Kidney epithelial cell (primary cell): ENCODE measurements at regions not wholly inside any gene's neighbourhood (a gene's known extent, or its start where the extent isn't known, plus 50 kb on each side); places are given as distances from the start of the nearest gene placed in this dataset.
"Not testable (repeated sequence)": the region's sequence is repeated elsewhere in the genome, so short reads cannot be mapped to it uniquely, and the experiment has no call there.

Experiments
- DNase-seq: peaks from one replicate; pipeline ENCODE4 v3.0.0-alpha.2; 2010; ENCODE audit warnings: low read depth
- H3K27me3 ChIP-seq: 2 replicates; pipeline ENCODE4 v1.6.0; 2011; ENCODE audit warnings: low read length; ENCODE audit not compliant: control insufficient read depth, insufficient read depth
- H3K36me3 ChIP-seq: 2 replicates; pipeline ENCODE4 v1.5.1; 2011; ENCODE audit warnings: low read length; ENCODE audit not compliant: control insufficient read depth, insufficient read depth
- H3K4me3 ChIP-seq: 2 replicates; pipeline ENCODE4 v1.5.1; 2011; ENCODE audit warnings: low read depth, mild to moderate bottlenecking, control low read depth, low read length

- H3K36me3 ChIP-seq, DNase-seq, H3K4me3 ChIP-seq, H3K27me3 ChIP-seq: not testable (repeated sequence)
Observed at GRCh38 chr1:243074224-243074623, 180.9 kb downstream of the CEP170 start.

GRCh38 chr1:243067056-243067455, 188.0 kb downstream of the CEP170 start:
- H3K4me3 ChIP-seq, DNase-seq, H3K27me3 ChIP-seq, H3K36me3 ChIP-seq: not testable (repeated sequence)

DNA sequence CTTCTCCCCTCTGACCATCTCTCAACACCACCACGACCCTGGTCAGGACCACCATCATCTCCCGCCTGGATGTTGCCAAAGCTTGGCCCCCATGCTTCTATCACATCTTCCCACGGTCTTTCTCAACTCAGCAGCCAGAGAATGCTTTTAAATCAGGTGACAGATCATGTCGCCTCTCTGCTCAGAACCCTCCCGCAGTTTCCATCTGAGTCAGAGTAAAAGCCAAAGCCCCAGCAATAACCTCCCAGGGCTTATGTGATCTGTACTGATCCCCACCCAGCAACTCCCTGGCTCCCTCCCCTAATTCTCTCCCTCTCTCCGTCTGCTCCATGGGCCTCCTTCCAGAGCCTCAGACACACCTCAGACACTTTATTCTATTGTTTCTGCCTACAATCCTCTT, 193.1 kb downstream of the CEP170 start:
- H3K27me3 ChIP-seq, H3K4me3 ChIP-seq, DNase-seq, H3K36me3 ChIP-seq: not testable (repeated sequence)

DNA sequence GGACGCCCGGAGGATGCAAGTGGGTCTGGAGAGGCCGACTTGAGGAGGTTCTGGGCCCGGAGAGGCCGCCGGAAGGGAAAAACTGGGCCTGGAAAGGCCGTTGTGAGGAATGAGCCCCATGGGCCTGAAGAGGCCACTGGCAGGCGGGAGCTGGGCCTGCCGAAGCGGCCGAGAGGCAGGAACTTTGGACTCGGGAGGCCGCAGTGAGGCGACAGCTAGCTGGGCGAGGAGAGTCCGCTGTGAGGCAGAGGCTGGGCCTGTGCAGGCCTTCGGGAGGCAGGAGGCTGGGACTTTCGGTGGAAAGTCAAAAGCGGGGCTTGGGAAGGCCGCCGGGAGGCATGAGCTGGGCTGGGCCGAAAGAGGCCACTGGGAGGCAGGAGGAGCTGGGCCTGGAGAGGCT, 199.6 kb downstream of the CEP170 start:
- not testable (repeated sequence) for H3K36me3 ChIP-seq, H3K27me3 ChIP-seq, H3K4me3 ChIP-seq, DNase-seq

DNA sequence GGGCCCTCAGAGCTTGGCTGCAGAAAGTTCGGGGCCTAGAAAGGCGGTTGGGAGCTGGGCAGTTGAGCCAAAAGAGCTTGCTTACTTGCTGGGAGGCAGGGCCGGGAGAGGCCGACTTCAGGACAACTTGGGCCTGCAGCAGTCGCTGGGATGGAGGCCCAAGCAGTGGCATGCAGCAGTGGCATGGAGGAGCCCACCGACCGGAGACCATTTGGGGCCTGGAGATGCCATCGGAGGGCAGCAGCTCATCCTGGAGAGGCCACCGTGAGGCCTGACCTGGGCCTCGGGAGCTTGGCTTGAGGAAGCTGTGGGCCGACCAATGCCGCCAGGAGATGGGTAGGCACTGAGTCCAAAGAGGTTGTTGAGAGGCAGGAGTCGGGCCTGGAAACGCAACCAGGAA, 200.0 kb downstream of the CEP170 start:
- not testable (repeated sequence) for H3K4me3 ChIP-seq, H3K36me3 ChIP-seq, DNase-seq, H3K27me3 ChIP-seq

DNA sequence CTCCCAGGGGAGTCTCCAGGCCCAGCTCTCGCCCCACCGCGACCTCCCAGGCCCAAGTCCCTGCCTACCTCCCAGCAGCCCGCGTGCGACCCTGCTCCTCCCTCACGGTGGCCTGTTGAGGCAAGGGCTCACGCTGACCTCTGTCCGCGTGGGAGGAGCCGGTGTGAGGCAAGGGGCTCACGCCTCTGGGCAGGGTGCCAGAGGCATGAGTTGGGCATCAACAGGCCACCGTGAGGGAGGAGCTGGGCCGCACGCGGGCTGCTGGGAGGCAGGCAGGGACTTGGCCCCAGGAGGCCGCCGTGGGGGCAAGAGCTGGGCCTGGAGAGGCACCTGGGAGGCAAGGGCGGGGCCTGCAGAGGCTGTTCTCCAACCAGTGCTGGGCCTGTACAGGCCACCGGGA, 200.4 kb downstream of the CEP170 start:
- H3K36me3 ChIP-seq, DNase-seq, H3K4me3 ChIP-seq, H3K27me3 ChIP-seq: not testable (repeated sequence)

DNA sequence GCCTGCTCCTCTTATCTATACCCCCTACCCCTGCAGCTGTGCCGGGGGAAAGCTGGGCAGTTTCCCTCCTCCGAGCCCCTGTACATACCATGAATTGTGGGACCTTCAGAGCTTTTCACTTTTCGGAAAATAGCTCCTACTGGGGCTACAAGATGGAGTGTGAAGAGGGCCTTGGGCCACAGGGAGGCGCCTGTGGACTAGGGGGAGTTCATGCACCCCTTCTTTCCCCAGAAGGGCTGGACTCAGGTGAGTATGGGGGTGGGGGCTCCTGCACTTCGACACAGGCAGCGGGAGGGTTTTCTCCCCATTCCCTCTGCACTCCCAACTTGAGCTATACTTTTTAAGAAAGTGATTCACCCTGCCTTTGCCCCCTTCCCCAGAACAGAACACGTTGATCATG, 202.0 kb downstream of the CEP170 start:
- not testable (repeated sequence) for DNase-seq, H3K4me3 ChIP-seq, H3K27me3 ChIP-seq, H3K36me3 ChIP-seq

- not testable (repeated sequence) for H3K36me3 ChIP-seq, H3K4me3 ChIP-seq, H3K27me3 ChIP-seq, DNase-seq
Observed at GRCh38 chr1:243050613-243051012, 204.5 kb downstream of the CEP170 start.

- H3K4me3 ChIP-seq, DNase-seq: not testable (repeated sequence)
Observed at GRCh38 chr1:243049716-243050115, 205.4 kb downstream of the CEP170 start.

GRCh38 chr1:243021365-243021764, 233.7 kb downstream of the CEP170 start:
- H3K27me3 ChIP-seq, H3K4me3 ChIP-seq, H3K36me3 ChIP-seq, DNase-seq: not testable (repeated sequence)

More at GRCh38 chr1:243049716-243050115, 205.4 kb downstream of the CEP170 start:
- H3K36me3 ChIP-seq, H3K27me3 ChIP-seq: not testable (repeated sequence)

- H3K27me3 ChIP-seq, H3K36me3 ChIP-seq, DNase-seq, H3K4me3 ChIP-seq: not testable (repeated sequence)
Observed at GRCh38 chr1:243019030-243019635, 235.9 kb downstream of the CEP170 start.

GRCh38 chr1:243010719-243011118, 244.4 kb downstream of the CEP170 start:
- not testable (repeated sequence) for H3K36me3 ChIP-seq, H3K27me3 ChIP-seq, H3K4me3 ChIP-seq, DNase-seq

DNA sequence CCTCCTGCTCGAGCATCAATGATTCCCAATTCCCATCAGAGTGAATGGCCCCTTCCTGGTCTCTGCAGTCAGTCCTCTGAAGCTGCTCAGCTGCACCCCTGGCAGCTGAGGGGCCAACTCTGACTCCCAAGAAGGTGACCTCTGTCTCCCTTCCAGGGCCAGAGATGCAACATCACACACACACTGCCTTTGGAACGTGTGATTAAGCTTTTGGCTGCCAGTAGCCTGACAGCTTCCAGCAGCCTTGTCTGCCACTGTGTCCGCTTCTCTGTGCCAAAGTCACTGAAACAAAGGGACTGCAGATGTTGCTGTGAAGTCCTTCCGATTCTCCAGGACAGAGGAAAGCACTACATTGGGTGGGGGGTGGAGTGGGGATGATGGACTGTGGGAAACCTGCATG, 254.1 kb downstream of the CEP170 start:
- H3K36me3 ChIP-seq, H3K27me3 ChIP-seq, H3K4me3 ChIP-seq, DNase-seq: not testable (repeated sequence)

DNA sequence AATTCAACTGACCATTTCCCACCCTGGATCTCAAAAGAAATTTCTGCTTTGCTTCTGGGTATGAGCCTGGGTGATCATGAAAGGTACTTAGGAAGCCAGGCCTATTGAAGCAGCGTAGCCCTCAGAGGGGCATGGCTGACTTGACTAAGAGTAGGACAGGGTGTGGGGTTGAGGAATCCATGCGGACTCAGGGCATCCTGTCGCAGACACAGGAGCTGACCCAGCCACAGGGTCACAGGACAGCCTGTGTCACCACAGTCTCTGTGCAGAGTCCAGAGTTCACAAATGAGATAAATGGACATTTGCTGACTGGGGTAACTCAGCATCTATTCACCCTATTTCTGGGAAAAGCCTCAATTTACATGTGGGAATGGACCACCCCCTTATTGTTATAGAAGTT, 262.3 kb downstream of the CEP170 start:
- not testable (repeated sequence) for DNase-seq

GRCh38 chr1:242985096-242985495, 270.0 kb downstream of the CEP170 start:
- DNase-seq, H3K27me3 ChIP-seq, H3K4me3 ChIP-seq, H3K36me3 ChIP-seq: not testable (repeated sequence)

More for the DNA sequence above, 262.3 kb downstream of the CEP170 start:
- H3K27me3 ChIP-seq, H3K4me3 ChIP-seq, H3K36me3 ChIP-seq: not testable (repeated sequence)

DNA sequence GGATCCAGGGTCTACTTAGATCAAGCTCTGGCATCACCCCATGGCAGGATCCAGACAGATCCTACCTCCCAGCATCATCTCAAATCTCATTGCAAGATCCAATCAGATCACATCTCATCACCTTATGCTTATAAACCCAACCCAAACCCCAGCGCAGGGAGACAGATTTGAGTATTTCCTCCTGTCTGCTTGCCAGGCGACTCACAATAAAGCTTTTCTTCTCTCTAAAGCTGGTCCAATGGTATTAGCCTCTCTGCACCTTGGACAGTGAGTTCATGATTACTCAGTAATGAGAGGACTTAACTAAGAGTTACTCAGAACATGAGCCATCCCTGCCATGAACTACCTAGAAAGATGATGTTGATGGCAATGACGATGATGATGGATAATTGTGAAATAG, 281.7 kb downstream of the CEP170 start:
- H3K4me3 ChIP-seq, DNase-seq, H3K27me3 ChIP-seq, H3K36me3 ChIP-seq: not testable (repeated sequence)
